ENCODE measurements at regions not wholly inside any gene's neighbourhood (a gene's known extent, or its start where the extent isn't known, plus 50 kb on each side); places are given as distances from the start of the nearest gene placed in this dataset.

- TF ChIP-seq CREB1 (IDR thresholded peaks at IDR 0.05), result no peak
- TF ChIP-seq CREB1 (CRISPR knock-in tag; IDR thresholded peaks at IDR 0.05), result no peak
- TF ChIP-seq ZBTB21 (CRISPR knock-in tag; IDR thresholded peaks at IDR 0.05), result no peak
These were observed 56.1 kb upstream of the CCDC112 start for GRCh38 chr5:115352571-115352970.
